Left ventricle myocardium inferior (tissue), 1 donor: ENCODE measurements at regions not wholly inside any gene's neighbourhood (a gene's known extent, or its start where the extent isn't known, plus 50 kb on each side); places are given as distances from the start of the nearest gene placed in this dataset.
A peak's percentile ranks its signal among the peaks of the same experiment; 100 is the strongest.

Experiments
- DNase-seq: peaks from one replicate; pipeline ENCODE4 v3.0.0-alpha.2; 2020
- H3K27ac ChIP-seq: fragments of 200-600 bp; replicated peaks from 2 replicates; pipeline ENCODE4 v1.8.0; 2021
- H3K27me3 ChIP-seq: fragments of 200-600 bp; 2 replicates; pipeline ENCODE4 v1.8.0; 2021; ENCODE audit warnings: low read depth
- H3K36me3 ChIP-seq: fragments of 200-600 bp; 2 replicates; pipeline ENCODE4 v1.8.0; 2021
- H3K4me1 ChIP-seq: fragments of 200-600 bp; 2 replicates; pipeline ENCODE4 v1.8.0; 2021
- H3K4me3 ChIP-seq: fragments of 200-600 bp; 2 replicates; pipeline ENCODE4 v1.8.0; 2021; ENCODE audit warnings: mild to moderate bottlenecking, moderate library complexity
- H3K9me3 ChIP-seq: fragments of 200-600 bp; replicated peaks from 2 replicates; pipeline ENCODE4 v1.8.0; 2021
- intact Hi-C: fragments of 100-400 bp; cut with micrococcal nuclease; formaldehyde crosslinking; loops from one replicate; pipeline ENCODE4 v1.11.0; 2022
- TF ChIP-seq, protein P1 (sequence below): fragments of 200-600 bp; IDR thresholded peaks from 2 replicates; pipeline ENCODE4 v1.8.0; 2021; ENCODE audit warnings: antibody characterized with exemption, mild to moderate bottlenecking, borderline replicate concordance
- donor health status: DM: no; HTN: yes; CAD: no; lungs with severe emphysema.

DNA sequence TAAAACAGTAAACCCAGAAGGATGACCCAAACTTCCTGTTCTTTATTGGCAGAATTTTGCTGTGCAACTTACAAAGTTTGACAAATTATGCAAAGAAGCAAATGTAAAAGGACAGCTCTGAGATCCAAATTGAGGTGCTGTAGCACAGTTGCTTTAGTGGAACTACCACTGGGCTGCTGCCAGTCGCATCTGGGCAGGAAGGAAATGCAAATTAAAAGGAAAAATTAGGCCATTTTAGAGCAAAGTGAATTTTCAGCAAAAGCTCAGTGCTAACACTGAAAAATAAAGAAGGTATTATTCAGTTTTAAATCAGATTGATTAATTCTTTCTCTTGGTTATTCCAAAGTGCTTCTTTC, 104.5 kb downstream of the ZMAT3 start:
- H3K36me3 ChIP-seq, result no peaks in the 10 kb centered on the region
- H3K9me3 ChIP-seq, result no peaks in the 10 kb centered on the region
- DNase-seq, result no peak
- peak overlapping the region; percentile 40 for H3K4me3 ChIP-seq
- H3K27ac ChIP-seq, result peak overlapping the region; percentile 12
- H3K27me3 ChIP-seq, result no peaks in the 10 kb centered on the region
- peaks cover 14% of the 10 kb centered on the region for H3K4me1 ChIP-seq
- TF ChIP-seq, protein P1, sequence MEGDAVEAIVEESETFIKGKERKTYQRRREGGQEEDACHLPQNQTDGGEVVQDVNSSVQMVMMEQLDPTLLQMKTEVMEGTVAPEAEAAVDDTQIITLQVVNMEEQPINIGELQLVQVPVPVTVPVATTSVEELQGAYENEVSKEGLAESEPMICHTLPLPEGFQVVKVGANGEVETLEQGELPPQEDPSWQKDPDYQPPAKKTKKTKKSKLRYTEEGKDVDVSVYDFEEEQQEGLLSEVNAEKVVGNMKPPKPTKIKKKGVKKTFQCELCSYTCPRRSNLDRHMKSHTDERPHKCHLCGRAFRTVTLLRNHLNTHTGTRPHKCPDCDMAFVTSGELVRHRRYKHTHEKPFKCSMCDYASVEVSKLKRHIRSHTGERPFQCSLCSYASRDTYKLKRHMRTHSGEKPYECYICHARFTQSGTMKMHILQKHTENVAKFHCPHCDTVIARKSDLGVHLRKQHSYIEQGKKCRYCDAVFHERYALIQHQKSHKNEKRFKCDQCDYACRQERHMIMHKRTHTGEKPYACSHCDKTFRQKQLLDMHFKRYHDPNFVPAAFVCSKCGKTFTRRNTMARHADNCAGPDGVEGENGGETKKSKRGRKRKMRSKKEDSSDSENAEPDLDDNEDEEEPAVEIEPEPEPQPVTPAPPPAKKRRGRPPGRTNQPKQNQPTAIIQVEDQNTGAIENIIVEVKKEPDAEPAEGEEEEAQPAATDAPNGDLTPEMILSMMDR, result no peak
- intact Hi-C loops, result loop anchor here (10.0 kb wide), 1 partner anchor 532 kb away; no protein-coding TSS in a partner anchor

DNA sequence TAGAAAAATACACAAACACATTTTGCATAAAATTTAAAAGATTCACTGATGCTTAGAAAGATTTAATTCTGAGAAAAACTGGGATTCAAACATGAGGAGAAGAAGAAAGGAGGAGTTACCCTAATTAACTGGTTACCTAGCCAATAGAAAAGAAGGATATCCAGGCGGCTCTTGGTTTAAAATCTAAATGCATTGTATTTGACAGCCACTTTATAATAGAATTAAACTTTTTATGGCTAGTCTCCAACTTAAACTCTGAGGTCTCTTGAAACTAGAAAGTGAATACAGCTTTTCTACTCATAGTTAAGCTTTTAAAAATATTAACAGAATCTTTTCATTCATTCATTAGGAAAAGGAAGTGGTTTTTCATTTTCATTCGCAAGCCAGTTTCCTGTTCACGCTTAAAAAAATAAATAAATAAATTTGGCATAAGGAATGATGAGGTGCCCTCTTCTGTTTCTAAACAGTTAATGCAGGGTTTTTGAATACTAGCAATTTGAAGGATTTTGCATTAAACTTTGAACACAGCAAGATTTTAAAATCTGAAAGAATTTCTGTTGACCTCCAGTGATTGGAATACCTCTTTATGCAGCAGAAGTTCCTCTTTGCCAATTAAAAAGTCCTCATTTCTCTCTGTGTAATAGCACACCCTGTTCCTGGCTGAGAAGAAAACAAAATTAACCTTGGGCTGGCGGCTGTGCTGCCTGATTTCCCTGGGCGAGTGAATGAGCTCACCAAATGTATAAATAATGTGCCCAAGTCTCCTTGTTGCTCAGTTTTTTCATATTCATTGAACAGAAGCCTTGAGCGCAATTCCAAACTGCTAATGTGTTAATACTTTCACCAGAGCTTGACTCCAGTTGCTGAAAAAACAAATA, 105.1 kb downstream of the ZMAT3 start:
- H3K27me3 ChIP-seq, result no peaks in the 10 kb centered on the region
- peak; percentile 12 for DNase-seq
- H3K9me3 ChIP-seq, result no peaks in the 10 kb centered on the region
- no peaks in the 10 kb centered on the region for H3K36me3 ChIP-seq
- peaks cover 18% of the 10 kb centered on the region for H3K4me1 ChIP-seq
- intact Hi-C loops, result loop anchor here (10.0 kb wide), 1 partner anchor 532 kb away; no protein-coding TSS in a partner anchor
- peak overlapping the region; percentile 12 for H3K27ac ChIP-seq
- TF ChIP-seq, protein P1, result peak; percentile 64
- peak overlapping the region; percentile 40 for H3K4me3 ChIP-seq

DNA sequence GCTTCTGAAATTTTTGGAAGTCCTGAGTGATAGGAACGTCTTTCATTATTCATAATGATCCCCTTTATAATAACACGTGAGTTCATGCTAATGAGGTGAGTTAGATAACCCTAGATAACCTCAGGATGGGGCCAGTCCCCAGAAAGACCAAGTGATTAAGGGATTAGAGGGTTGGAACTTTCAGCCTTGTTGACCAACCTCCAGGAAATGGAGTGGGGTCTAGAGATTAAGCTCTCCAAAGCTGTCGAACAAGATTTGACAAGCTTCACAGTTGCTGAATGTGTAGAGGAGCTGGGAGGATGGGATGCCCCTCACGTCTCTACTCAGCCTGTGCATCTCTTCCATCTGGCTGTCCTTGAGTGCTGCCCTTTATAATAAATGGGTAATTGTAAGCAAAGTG, 107.1 kb downstream of the ZMAT3 start:
- TF ChIP-seq, protein P1, result no peak
- H3K27ac ChIP-seq, result no peak overlapping the region
- intact Hi-C loops, result loop anchor here (10.0 kb wide), 1 partner anchor 530 kb away; no protein-coding TSS in a partner anchor
- peaks cover 22% of the 10 kb centered on the region for H3K4me1 ChIP-seq
- DNase-seq, result no peak
- H3K27me3 ChIP-seq, result no peaks in the 10 kb centered on the region
- H3K9me3 ChIP-seq, result no peaks in the 10 kb centered on the region
- no peak overlapping the region for H3K4me3 ChIP-seq
- no peaks in the 10 kb centered on the region for H3K36me3 ChIP-seq

DNA sequence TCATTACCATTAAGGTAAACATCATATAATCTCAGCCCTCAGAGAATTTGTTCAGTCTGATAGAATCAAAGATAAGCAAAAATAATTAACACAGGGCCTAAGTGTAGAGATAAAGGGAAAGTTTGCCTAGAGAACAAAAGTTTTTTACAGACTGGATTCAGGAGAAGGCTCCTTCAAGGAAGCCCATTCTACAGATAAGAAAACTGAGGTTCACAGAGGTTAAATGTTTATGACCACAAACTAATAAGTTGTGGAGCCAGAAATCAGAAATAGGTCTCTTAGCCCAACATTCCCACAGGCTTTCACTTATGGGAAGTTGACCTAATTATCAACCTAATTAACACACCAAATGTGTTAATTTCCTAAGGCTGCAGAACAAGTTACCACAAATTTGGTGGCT, 110.7 kb downstream of the ZMAT3 start:
- H3K9me3 ChIP-seq, result no peaks in the 10 kb centered on the region
- no peak overlapping the region for H3K4me3 ChIP-seq
- H3K27ac ChIP-seq, result no peak overlapping the region
- DNase-seq, result no peak
- no peaks in the 10 kb centered on the region for H3K27me3 ChIP-seq
- intact Hi-C loops, result loop anchor here (10.0 kb wide), 1 partner anchor 526 kb away; no protein-coding TSS in a partner anchor
- H3K36me3 ChIP-seq, result no peaks in the 10 kb centered on the region
- TF ChIP-seq, protein P1, result no peak
- H3K4me1 ChIP-seq, result peaks cover 8% of the 10 kb centered on the region

DNA sequence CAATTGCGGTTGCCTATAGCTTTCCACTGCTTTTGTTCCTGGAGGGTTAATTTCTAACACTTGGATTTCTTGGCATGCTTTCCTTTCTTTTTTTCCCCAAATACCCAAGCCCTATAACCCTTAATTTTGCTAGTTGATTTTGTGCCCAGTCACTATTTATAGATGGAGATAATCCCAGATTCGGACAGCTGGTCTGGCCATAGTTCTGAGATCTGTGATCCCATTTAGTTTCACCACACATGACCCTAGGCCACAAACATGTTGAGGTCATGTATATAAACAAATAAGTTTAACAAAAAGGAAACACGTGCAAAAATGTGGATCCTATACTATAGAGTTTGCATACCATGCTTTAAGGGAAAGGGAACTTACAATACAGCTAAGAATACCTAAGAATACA, 111.4 kb downstream of the ZMAT3 start:
- Histone ChIP-seq H3K36me3 (no peaks in the 10 kb centered on the region), H3K4me3 (no peak overlapping the region), H3K27ac (no peak overlapping the region), H3K4me1 (peaks cover 8% of the 10 kb centered on the region), H3K9me3 (no peaks in the 10 kb centered on the region), H3K27me3 (no peaks in the 10 kb centered on the region)
- no peak for DNase-seq
- intact Hi-C loops, result loop anchor here (10.0 kb wide), 1 partner anchor 525 kb away; no protein-coding TSS in a partner anchor
- TF ChIP-seq, protein P1, result no peak
